Stomach (tissue), 4 donors: ENCODE measurements at regions not wholly inside any gene's neighbourhood (a gene's known extent, or its start where the extent isn't known, plus 50 kb on each side); places are given as distances from the start of the nearest gene placed in this dataset.

Source experiments
- CTCF ChIP-seq, 7 experiments: fragments of 450-650 bp in 4 of 7; fragments of 200-600 bp in 3 of 7; sonication (generic) in 3 of 7; IDR thresholded peaks; one replicate each; pipeline ENCODE4 v1.5.1; 2016 to 2019; ENCODE audit warnings: antibody characterized with exemption in 7 of 7, control low read depth in 2 of 7, mild to moderate bottlenecking in 1 of 7
- POLR2AphosphoS5 ChIP-seq, 3 donors: sonication (generic); formaldehyde crosslinking; IDR thresholded peaks; one replicate each; pipeline ENCODE4 v1.6.1; 2016; ENCODE audit warnings: antibody characterized with exemption in 3 of 3

- TF ChIP-seq POLR2AphosphoS5 (IDR thresholded peaks at IDR 0.05): no peak
- no peak for TF ChIP-seq CTCF (IDR thresholded peaks at IDR 0.05)
Observed at GRCh38 chr15:46329876-46330275, 695.0 kb downstream of the SQOR start.
